Lung (tissue), 11 donors: ENCODE measurements at regions not wholly inside any gene's neighbourhood (a gene's known extent, or its start where the extent isn't known, plus 50 kb on each side); places are given as distances from the start of the nearest gene placed in this dataset.

Experiments used
- ATAC-seq: fragments of 200-7000 bp; cut with Tn5 transposase; one replicate; pipeline ENCODE4 v1.9.1; 2020; ENCODE audit warnings: moderate number of reproducible peaks; ENCODE audit not compliant: insufficient read depth, low FRiP score
- DNase-seq, 3 donors: peaks; one replicate each; pipeline ENCODE4 v3.0.0-alpha.2; 2013 to 2017
- H3K27ac ChIP-seq, 2 donors: one replicate each; pipeline ENCODE4 v1.5.1; 2013; ENCODE audit warnings: mild to moderate bottlenecking in 2 of 2, moderate library complexity in 2 of 2, control low read depth in 1 of 2, inconsistent platforms in 1 of 2, low read depth in 1 of 2, low read length in 1 of 2
- H3K27me3 ChIP-seq, 3 donors: one replicate each; pipeline ENCODE4 v1.5.1; 2013; ENCODE audit warnings: low read length in 2 of 3; ENCODE audit not compliant: control insufficient read depth in 3 of 3, insufficient read depth in 3 of 3
- H3K36me3 ChIP-seq, 4 donors: one replicate each; pipeline ENCODE4 v1.5.1; 2013; ENCODE audit warnings: low read length in 4 of 4, mild to moderate bottlenecking in 1 of 4, moderate library complexity in 1 of 4; ENCODE audit not compliant: control insufficient read depth in 4 of 4, insufficient read depth in 4 of 4
- H3K4me1 ChIP-seq, 5 donors: one replicate each; pipeline ENCODE4 v1.5.1; 2013; ENCODE audit warnings: low read length in 5 of 5, mild to moderate bottlenecking in 2 of 5, moderate library complexity in 1 of 5; ENCODE audit not compliant: control insufficient read depth in 5 of 5, insufficient read depth in 5 of 5
- H3K4me3 ChIP-seq: one replicate; pipeline ENCODE4 v1.5.1; 2013; ENCODE audit warnings: mild to moderate bottlenecking, control low read depth, moderate library complexity
- H3K9ac ChIP-seq, 2 donors: one replicate each; pipeline ENCODE4 v1.5.1; 2013; ENCODE audit warnings: low read length in 2 of 2, control low read depth in 1 of 2; ENCODE audit not compliant: insufficient read depth in 1 of 2
- H3K9me3 ChIP-seq, 4 donors: one replicate each; pipeline ENCODE4 v1.5.1; 2013; ENCODE audit warnings: low read length in 3 of 4, mild to moderate bottlenecking in 1 of 4, moderate library complexity in 1 of 4; ENCODE audit not compliant: control insufficient read depth in 4 of 4, insufficient read depth in 3 of 4
- WGBS, 2 donors: extraction: QIAGEN DNeasy Blood & Tissue Kit; methylation state at CpG; one replicate each; pipeline ENCODE4 v1.1.7; 2013; 5-methylcytosine and 5-hydroxymethylcytosine counted together
- TF ChIP-seq, protein P1 (sequence below): IDR thresholded peaks from 2 replicates; pipeline ENCODE4 v1.5.1; 2012; ENCODE audit warnings: mild to moderate bottlenecking; ENCODE audit errors: control extremely low read depth, extremely low read depth
- donor health status: control.
- donor health status: control.
- donor health status: Bipolar disorder and iron deficiency.
- donor health status: healthy.
- donor health status: DM: yes; HTN: yes; CAD: no.

DNA sequence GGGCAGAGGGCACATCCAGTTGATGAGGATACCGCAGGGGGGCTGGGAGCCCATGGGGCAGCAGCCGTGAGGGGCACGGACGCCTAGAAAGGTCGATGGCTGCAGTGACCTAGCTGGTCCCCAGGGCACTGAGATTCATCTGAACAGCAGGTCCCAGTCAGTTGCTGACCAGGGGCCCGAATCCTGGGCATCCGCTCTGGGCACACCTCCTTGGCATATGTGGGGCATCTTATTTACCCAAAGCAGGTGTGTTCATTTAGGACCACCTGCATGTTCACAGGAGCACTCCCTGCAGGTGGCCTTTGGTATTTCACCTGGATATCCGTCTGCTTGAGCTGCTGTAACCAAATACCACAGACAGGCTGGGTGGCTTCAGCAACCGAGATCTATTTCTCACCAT is 72.0 kb upstream of the ODC1 start:
- H3K4me3 ChIP-seq = no peak overlapping the region
- ATAC-seq = no peak
- H3K27ac ChIP-seq = no peak overlapping the region
- WGBS, 2 donors = 93% methylated on average over 9 of the region's 9 CpGs
- H3K27me3 ChIP-seq = no peaks in the 10 kb centered on the region
- no peak for DNase-seq
- no peak overlapping the region for H3K9ac ChIP-seq
- H3K4me1 ChIP-seq = no peaks in the 10 kb centered on the region
- peaks cover 0 to 16% (median 12%) of the 10 kb centered on the region in 4 donors for H3K9me3 ChIP-seq
- H3K36me3 ChIP-seq = no peaks in the 10 kb centered on the region
- TF ChIP-seq, protein P1, sequence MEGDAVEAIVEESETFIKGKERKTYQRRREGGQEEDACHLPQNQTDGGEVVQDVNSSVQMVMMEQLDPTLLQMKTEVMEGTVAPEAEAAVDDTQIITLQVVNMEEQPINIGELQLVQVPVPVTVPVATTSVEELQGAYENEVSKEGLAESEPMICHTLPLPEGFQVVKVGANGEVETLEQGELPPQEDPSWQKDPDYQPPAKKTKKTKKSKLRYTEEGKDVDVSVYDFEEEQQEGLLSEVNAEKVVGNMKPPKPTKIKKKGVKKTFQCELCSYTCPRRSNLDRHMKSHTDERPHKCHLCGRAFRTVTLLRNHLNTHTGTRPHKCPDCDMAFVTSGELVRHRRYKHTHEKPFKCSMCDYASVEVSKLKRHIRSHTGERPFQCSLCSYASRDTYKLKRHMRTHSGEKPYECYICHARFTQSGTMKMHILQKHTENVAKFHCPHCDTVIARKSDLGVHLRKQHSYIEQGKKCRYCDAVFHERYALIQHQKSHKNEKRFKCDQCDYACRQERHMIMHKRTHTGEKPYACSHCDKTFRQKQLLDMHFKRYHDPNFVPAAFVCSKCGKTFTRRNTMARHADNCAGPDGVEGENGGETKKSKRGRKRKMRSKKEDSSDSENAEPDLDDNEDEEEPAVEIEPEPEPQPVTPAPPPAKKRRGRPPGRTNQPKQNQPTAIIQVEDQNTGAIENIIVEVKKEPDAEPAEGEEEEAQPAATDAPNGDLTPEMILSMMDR = no peak

DNA sequence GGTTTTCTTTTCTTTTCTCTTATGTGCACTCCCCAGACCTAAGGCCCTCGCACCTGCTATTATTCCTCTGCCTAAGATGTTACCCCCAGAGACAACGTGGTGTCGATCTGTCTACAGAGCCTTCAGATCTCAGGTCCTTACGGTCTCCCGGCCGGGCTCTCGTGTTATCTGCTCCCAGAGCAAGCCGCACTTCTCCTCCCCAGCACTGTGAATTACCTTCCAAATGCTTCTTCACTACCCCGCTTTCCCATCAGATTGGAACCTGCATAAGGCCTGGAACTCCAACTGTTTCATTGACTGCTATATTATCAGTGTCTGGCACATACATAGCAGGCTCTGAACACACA is 71.2 kb upstream of the ODC1 start:
- Histone ChIP-seq H3K36me3 (no peaks in the 10 kb centered on the region), H3K27me3 (no peaks in the 10 kb centered on the region), H3K27ac (no peak overlapping the region), H3K9ac (no peak overlapping the region), H3K4me3 (no peak overlapping the region), H3K9me3 (peaks cover 0 to 16% (median 13%) of the 10 kb centered on the region in 4 donors), H3K4me1 (no peaks in the 10 kb centered on the region)
- TF ChIP-seq, protein P1 = no peak
- ATAC-seq = no peak
- 96% methylated on average over 9 of the region's 9 CpGs for WGBS, 2 donors
- DNase-seq = no peak

DNA sequence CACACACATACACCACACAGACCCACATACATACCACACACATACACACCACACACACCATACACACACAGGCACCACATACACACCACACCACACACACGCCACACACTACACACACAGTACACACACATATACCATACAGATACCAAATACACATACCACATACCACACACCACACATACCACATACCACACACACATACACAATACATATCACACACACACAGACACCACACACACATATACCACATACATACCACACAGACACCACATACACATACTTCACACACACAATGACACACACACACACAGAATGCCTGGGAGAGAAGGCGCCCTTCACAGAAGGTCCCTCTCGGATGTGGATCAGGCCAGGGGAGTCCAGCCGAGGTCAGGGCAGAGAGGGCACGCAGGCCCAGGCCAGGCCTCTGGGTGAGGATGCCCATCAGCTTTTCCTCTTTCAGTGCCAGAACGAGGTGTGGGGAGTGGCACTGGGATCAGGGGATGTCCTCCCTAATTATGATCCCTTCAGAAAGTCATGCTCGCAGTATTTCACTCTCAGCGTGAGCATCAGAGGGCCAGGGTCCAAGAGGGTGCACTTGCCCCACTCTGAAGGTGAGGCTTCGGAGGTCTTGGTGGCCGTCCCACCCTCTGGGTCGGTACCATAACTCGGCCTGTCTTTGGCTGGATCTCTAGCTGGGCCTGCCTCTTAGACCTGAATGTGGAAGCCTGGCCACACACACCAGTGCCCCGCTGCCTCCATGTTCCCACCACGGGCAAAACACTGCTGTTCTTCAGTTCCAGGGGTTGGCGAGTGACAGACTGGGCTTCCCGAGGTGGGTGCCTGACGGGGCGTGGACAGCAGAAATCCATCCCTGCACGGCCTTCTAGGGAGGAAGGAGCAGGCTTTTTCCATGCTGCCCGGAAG is 70.6 kb upstream of the ODC1 start:
- ATAC-seq (no peak), DNase-seq (no peak)
- Histone ChIP-seq H3K9me3 (peaks cover 0 to 16% (median 13%) of the 10 kb centered on the region in 4 donors), H3K4me1 (no peaks in the 10 kb centered on the region), H3K4me3 (no peak overlapping the region), H3K27ac (no peak overlapping the region), H3K27me3 (no peaks in the 10 kb centered on the region), H3K36me3 (no peaks in the 10 kb centered on the region), H3K9ac (no peak overlapping the region)
- TF ChIP-seq, protein P1 = no peak
- 94 to 95% methylated on average over 20 of the region's 20 CpGs for WGBS, 2 donors
